Right cardiac atrium (tissue), 5 donors: ENCODE measurements at regions not wholly inside any gene's neighbourhood (a gene's known extent, or its start where the extent isn't known, plus 50 kb on each side); places are given as distances from the start of the nearest gene placed in this dataset.
"Not testable (repeated sequence)": the region's sequence is repeated elsewhere in the genome, so short reads cannot be mapped to it uniquely, and the experiment has no call there.

Source experiments
- ATAC-seq, 2 donors: fragments of 200-7000 bp; cut with Tn5 transposase; one replicate each; pipeline versions ENCODE4 v1.8.0 to v1.9.1; 2020; ENCODE audit warnings: moderate library complexity in 2 of 2, mild to moderate bottlenecking in 1 of 2
- DNase-seq, 3 donors: peaks; one replicate each; pipeline ENCODE4 v3.0.0-alpha.2; 2020
- H3K27ac ChIP-seq: one replicate; pipeline ENCODE4 v1.5.1; 2013; ENCODE audit warnings: mild to moderate bottlenecking, low read length, control low read depth, moderate library complexity
- H3K27me3 ChIP-seq: one replicate; pipeline ENCODE4 v1.6.1; 2013; ENCODE audit not compliant: control insufficient read depth, insufficient read depth
- H3K4me1 ChIP-seq: one replicate; pipeline ENCODE4 v1.6.1; 2013; ENCODE audit warnings: low read length; ENCODE audit not compliant: control insufficient read depth, insufficient read depth
- H3K4me3 ChIP-seq: one replicate; pipeline ENCODE4 v1.5.1; 2013; ENCODE audit warnings: low read length, control low read depth
- H3K9me3 ChIP-seq: one replicate; pipeline ENCODE4 v1.6.1; 2013; ENCODE audit warnings: low read length; ENCODE audit not compliant: control insufficient read depth
- WGBS: extraction: QIAGEN DNeasy Blood & Tissue Kit; methylation state at CpG from one replicate; pipeline ENCODE4 v1.1.7; 2013; 5-methylcytosine and 5-hydroxymethylcytosine counted together
- intact Hi-C, 4 donors: fragments of 100-400 bp; cut with DNase I; formaldehyde crosslinking; loops; one replicate each; pipeline versions ENCODE4 v1.11.0 to v1.14.0; 2022 to 2023
- donor health status: healthy with polysubstance abuse.
- donor health status: DM: no; HTN: yes; CAD: no.
- donor health status: DM: no; HTN: no; CAD: no.
- donor health status: DM: no; HTN: yes; CAD: no; lungs with severe emphysema.
- donor health status: DM: yes; HTN: yes; CAD: no.

GRCh38 chr1:221264848-221265247 is 385.6 kb downstream of the HLX start:
- no peak overlapping the region for H3K4me3 ChIP-seq
- no peaks in the 10 kb centered on the region for H3K27me3 ChIP-seq
- no peaks in the 10 kb centered on the region for H3K9me3 ChIP-seq
- ATAC-seq (no peak), DNase-seq (no peak)
- 52% methylated on average over 5 of the region's 5 CpGs for WGBS
- intact Hi-C loops = loop anchor here in 3 of 4 donors (5.0 to 10.0 kb wide), 2 partner anchors 170 to 172 kb away; no protein-coding TSS in a partner anchor
- no peak overlapping the region for H3K27ac ChIP-seq
- peaks cover 4% of the 10 kb centered on the region for H3K4me1 ChIP-seq

GRCh38 chr1:221268295-221268694 is 389.1 kb downstream of the HLX start:
- Histone ChIP-seq H3K4me1 (peaks cover 4% of the 10 kb centered on the region), H3K27me3 (no peaks in the 10 kb centered on the region), H3K4me3 (no peak overlapping the region), H3K27ac (no peak overlapping the region), H3K9me3 (no peaks in the 10 kb centered on the region)
- peak; percentile 55 to 60 for ATAC-seq
- DNase-seq = no peak
- intact Hi-C loops = loop anchor here in 1 of 4 donors (10.0 kb wide), 1 partner anchor 167 kb away; no protein-coding TSS in a partner anchor
- WGBS = 75% methylated on average over 1 of the region's 1 CpG

GRCh38 chr1:221271701-221272100 is 392.5 kb downstream of the HLX start:
- ATAC-seq = no peak
- intact Hi-C loops = no loop called here

GRCh38 chr1:221272940-221273339 is 393.7 kb downstream of the HLX start:
- DNase-seq = peak in 1 of 3 donors; percentile 35
- Histone ChIP-seq H3K4me1 (no peaks in the 10 kb centered on the region), H3K27me3 (no peaks in the 10 kb centered on the region), H3K4me3 (no peak overlapping the region), H3K9me3 (no peaks in the 10 kb centered on the region), H3K27ac (no peak overlapping the region)
- 92% methylated on average over 3 of the region's 3 CpGs for WGBS
- ATAC-seq = no peak
- intact Hi-C loops = no loop called here

More at GRCh38 chr1:221271701-221272100, 392.5 kb downstream of the HLX start:
- DNase-seq = no peak
- no peaks in the 10 kb centered on the region for H3K27me3 ChIP-seq
- no peak overlapping the region for H3K4me3 ChIP-seq
- no peak overlapping the region for H3K27ac ChIP-seq
- no peaks in the 10 kb centered on the region for H3K4me1 ChIP-seq
- no peaks in the 10 kb centered on the region for H3K9me3 ChIP-seq
- WGBS = 88% methylated on average over 5 of the region's 5 CpGs

- WGBS = 86% methylated on average over 6 of the region's 6 CpGs
- intact Hi-C loops = no loop called here
- Histone ChIP-seq H3K4me1 (no peaks in the 10 kb centered on the region), H3K27me3 (no peaks in the 10 kb centered on the region), H3K27ac (no peak overlapping the region), H3K9me3 (no peaks in the 10 kb centered on the region), H3K4me3 (no peak overlapping the region)
- DNase-seq = no peak
- no peak for ATAC-seq
Measured at GRCh38 chr1:221274373-221274772, 395.1 kb downstream of the HLX start.

GRCh38 chr1:221276896-221277409 is 397.7 kb downstream of the HLX start:
- WGBS = 77% methylated on average over 1 of the region's 1 CpG
- H3K9me3 ChIP-seq = no peaks in the 10 kb centered on the region
- intact Hi-C loops = no loop called here
- H3K4me3 ChIP-seq = no peak overlapping the region
- no peaks in the 10 kb centered on the region for H3K27me3 ChIP-seq
- ATAC-seq (no peak), DNase-seq (no peak)
- H3K27ac ChIP-seq = no peak overlapping the region
- no peaks in the 10 kb centered on the region for H3K4me1 ChIP-seq

- no peaks in the 10 kb centered on the region for H3K4me1 ChIP-seq
- no peak overlapping the region for H3K27ac ChIP-seq
- H3K9me3 ChIP-seq = no peaks in the 10 kb centered on the region
- intact Hi-C loops = no loop called here
- H3K27me3 ChIP-seq = no peaks in the 10 kb centered on the region
- ATAC-seq (no peak), DNase-seq (no peak)
- H3K4me3 ChIP-seq = no peak overlapping the region
Measured at GRCh38 chr1:221279146-221279545, 399.9 kb downstream of the HLX start.

GRCh38 chr1:221283532-221283931 is 404.3 kb downstream of the HLX start:
- Histone ChIP-seq H3K4me3 (no peak overlapping the region), H3K4me1 (no peaks in the 10 kb centered on the region), H3K27ac (no peak overlapping the region), H3K27me3 (no peaks in the 10 kb centered on the region), H3K9me3 (no peaks in the 10 kb centered on the region)
- intact Hi-C loops = no loop called here
- no peak for ATAC-seq
- 55% methylated on average over 1 of the region's 1 CpG for WGBS
- DNase-seq = no peak

- DNase-seq = no peak
- Histone ChIP-seq H3K27ac (no peak overlapping the region), H3K4me3 (no peak overlapping the region), H3K27me3 (no peaks in the 10 kb centered on the region), H3K9me3 (no peaks in the 10 kb centered on the region), H3K4me1 (no peaks in the 10 kb centered on the region)
- intact Hi-C loops = no loop called here
- no peak for ATAC-seq
- WGBS = 31% methylated on average over 1 of the region's 1 CpG
Measured at GRCh38 chr1:221284028-221284427, 404.8 kb downstream of the HLX start.

GRCh38 chr1:221284991-221285390 is 405.7 kb downstream of the HLX start:
- H3K27ac ChIP-seq, H3K4me1 ChIP-seq, ATAC-seq, intact Hi-C loops, H3K4me3 ChIP-seq, H3K27me3 ChIP-seq, DNase-seq, H3K9me3 ChIP-seq: not testable (repeated sequence)
- WGBS = 90% methylated on average over 14 of the region's 14 CpGs

- H3K27me3 ChIP-seq, intact Hi-C loops, ATAC-seq, H3K27ac ChIP-seq, H3K9me3 ChIP-seq, H3K4me1 ChIP-seq, H3K4me3 ChIP-seq: not testable (repeated sequence)
- 95% methylated on average over 45 of the region's 45 CpGs for WGBS
- DNase-seq = peak in 1 of 3 donors; percentile 41
Measured at GRCh38 chr1:221285458-221286210, 406.4 kb downstream of the HLX start.
